ENCODE measurements at regions not wholly inside any gene's neighbourhood (a gene's known extent, or its start where the extent isn't known, plus 50 kb on each side); places are given as distances from the start of the nearest gene placed in this dataset.

DNA sequence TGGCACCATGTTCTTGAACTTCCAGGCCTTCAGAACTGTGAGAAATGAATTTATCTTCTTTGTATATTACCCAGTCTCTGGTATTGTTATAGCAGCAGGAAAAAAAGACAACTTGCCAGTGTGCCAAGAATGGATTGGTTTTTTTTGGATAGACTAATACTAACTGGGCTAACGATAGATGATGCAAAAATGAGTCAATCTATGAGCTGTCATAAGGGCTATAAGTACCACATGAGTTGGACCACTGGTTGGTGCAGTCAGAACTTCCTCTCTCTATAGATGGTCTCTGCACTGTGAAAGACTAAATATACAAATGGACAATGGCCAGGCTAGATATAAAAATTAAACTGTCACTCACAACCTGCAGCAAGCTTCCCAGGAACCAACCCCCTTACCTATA, 87.6 kb upstream of the COL21A1 start:
- H3K9me3 Mint-ChIP-seq (ENCODE audit: low read depth), result no peaks in the 10 kb centered on the region
- no peaks in the 10 kb centered on the region for H3K36me3 Mint-ChIP-seq (ENCODE audit: low read depth)
- H3K4me1 Mint-ChIP-seq (ENCODE audit: low read depth), result no peaks in the 10 kb centered on the region
- no peak overlapping the region for H3K4me3 Mint-ChIP-seq (ENCODE audit: unreplicated experiment)
- H3K27ac Mint-ChIP-seq (ENCODE audit: unreplicated experiment), result no peak overlapping the region
- no peak for TF ChIP-seq CTCF (IDR thresholded peaks at IDR 0.05)
- DNase-seq (ENCODE audit: low spot score), result no peak
- no peaks in the 10 kb centered on the region for H3K27me3 Mint-ChIP-seq (ENCODE audit: low read depth)

DNA sequence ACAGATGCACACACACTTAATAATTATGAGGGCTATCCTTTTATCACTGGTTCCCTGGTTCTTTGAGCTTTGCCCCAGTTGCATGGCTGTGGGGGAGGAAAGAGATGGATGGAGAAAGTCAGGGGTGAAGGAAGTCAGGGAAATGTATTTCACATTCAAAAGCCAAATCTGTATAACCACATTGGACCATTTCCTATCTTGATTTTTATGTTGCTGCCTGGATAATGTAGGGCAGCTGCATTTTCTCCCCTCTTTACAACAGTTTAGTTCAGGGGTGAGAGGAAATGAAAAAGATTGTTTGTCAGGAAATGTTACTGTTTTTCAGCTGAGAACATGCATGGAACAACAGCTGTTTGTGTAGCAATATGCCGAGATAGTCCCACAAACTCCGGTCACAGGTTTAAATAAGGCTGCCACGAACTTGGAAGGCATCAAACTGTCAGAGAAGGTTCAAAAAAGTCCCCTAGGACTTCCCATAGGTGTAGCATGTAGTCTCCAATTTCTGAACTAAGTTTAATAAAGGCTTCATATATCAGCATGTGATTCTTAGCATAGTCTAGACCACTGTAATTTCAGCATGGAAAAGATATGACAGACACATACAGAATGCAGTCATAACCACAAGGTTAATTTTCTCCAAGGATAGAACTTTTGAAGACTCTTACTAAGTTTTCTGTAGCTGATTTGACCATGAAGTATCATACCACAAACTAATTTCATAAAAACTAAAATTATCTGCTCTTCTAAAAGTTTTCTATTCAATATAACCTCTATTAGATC, 82.1 kb upstream of the COL21A1 start:
- no peak for DNase-seq (ENCODE audit: low spot score)
- Mint-ChIP-seq H3K36me3 (ENCODE audit: low read depth) (no peaks in the 10 kb centered on the region), H3K4me3 (ENCODE audit: unreplicated experiment) (no peak overlapping the region), H3K27ac (ENCODE audit: unreplicated experiment) (no peak overlapping the region), H3K27me3 (ENCODE audit: low read depth) (peaks cover 3% of the 10 kb centered on the region), H3K4me1 (ENCODE audit: low read depth) (peaks cover 9% of the 10 kb centered on the region), H3K9me3 (ENCODE audit: low read depth) (no peaks in the 10 kb centered on the region)
- no peak for TF ChIP-seq CTCF (IDR thresholded peaks at IDR 0.05)

GRCh38 chr6:56328728-56329090, 81.3 kb upstream of the COL21A1 start:
- H3K27ac Mint-ChIP-seq (ENCODE audit: unreplicated experiment), result no peak overlapping the region
- no peak overlapping the region for H3K4me3 Mint-ChIP-seq (ENCODE audit: unreplicated experiment)
- peaks cover 3% of the 10 kb centered on the region for H3K27me3 Mint-ChIP-seq (ENCODE audit: low read depth)
- no peaks in the 10 kb centered on the region for H3K9me3 Mint-ChIP-seq (ENCODE audit: low read depth)
- H3K36me3 Mint-ChIP-seq (ENCODE audit: low read depth), result no peaks in the 10 kb centered on the region
- H3K4me1 Mint-ChIP-seq (ENCODE audit: low read depth), result peaks cover 9% of the 10 kb centered on the region
- TF ChIP-seq CTCF (IDR thresholded peaks at IDR 0.05), result no peak
- DNase-seq (ENCODE audit: low spot score), result no peak

DNA sequence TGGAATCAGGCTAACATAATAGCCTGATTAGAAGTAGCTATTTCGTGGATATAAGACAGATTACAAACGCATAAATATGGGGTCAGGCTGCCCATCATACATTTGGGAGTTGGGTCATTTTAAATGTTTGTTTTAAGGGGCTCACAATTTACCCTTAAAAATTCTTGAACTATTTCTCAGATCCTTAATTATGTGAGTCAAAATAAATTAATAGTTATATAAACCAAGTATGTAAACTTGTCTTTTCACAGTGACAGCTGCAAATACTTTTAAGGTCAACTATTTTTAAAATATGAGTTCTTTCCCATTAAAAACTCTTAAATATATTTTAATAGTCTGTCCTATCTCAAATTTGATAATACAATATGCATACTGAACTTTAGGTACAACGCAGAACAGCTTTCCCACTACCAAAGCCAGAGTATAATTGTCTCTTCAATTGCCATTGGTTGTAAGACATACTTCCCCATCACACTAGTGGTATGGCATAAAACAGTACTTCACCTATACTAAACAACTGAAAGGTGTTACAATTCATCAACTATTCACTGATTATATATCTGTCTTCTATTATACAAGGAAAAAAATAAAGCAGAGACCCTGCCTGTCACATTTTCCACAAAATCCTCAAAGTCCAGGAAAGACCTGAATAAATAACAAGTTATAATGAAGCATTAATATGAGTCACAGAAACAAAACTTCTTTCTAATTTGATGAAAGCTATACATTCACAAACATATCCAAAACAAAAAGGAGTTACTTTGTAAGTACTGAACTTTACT, 80.8 kb upstream of the COL21A1 start:
- Mint-ChIP-seq H3K27ac (ENCODE audit: unreplicated experiment) (no peak overlapping the region), H3K9me3 (ENCODE audit: low read depth) (no peaks in the 10 kb centered on the region), H3K27me3 (ENCODE audit: low read depth) (peaks cover 3% of the 10 kb centered on the region), H3K4me3 (ENCODE audit: unreplicated experiment) (no peak overlapping the region), H3K4me1 (ENCODE audit: low read depth) (peaks cover 9% of the 10 kb centered on the region), H3K36me3 (ENCODE audit: low read depth) (no peaks in the 10 kb centered on the region)
- no peak for TF ChIP-seq CTCF (IDR thresholded peaks at IDR 0.05)
- DNase-seq (ENCODE audit: low spot score), result no peak

GRCh38 chr6:56324396-56324795, 77.0 kb upstream of the COL21A1 start:
- H3K4me1 Mint-ChIP-seq (ENCODE audit: low read depth), result peaks cover 4% of the 10 kb centered on the region
- H3K9me3 Mint-ChIP-seq (ENCODE audit: low read depth), result no peaks in the 10 kb centered on the region
- DNase-seq (ENCODE audit: low spot score), result no peak
- no peak overlapping the region for H3K27ac Mint-ChIP-seq (ENCODE audit: unreplicated experiment)
- TF ChIP-seq CTCF (IDR thresholded peaks at IDR 0.05), result no peak
- peaks cover 6% of the 10 kb centered on the region for H3K27me3 Mint-ChIP-seq (ENCODE audit: low read depth)
- H3K4me3 Mint-ChIP-seq (ENCODE audit: unreplicated experiment), result no peak overlapping the region
- no peaks in the 10 kb centered on the region for H3K36me3 Mint-ChIP-seq (ENCODE audit: low read depth)

Data from chondrocyte (in vitro differentiated cells).